HepG2 (cell line): ENCODE measurements at regions not wholly inside any gene's neighbourhood (a gene's known extent, or its start where the extent isn't known, plus 50 kb on each side); places are given as distances from the start of the nearest gene placed in this dataset.

Experiments used
- ATAC-seq: fragments of 200-7000 bp; cut with Tn5 transposase; 3 replicates; pipeline ENCODE4 v1.9.1; 2020; ENCODE audit warnings: mild to moderate bottlenecking, moderate library complexity
- BruUV-seq: library from RNA; stranded (reverse); fragments of 400-500 nt; replicated peaks from 2 replicates; lab custom pipeline; 2021; lab: Mats Ljungman, UMichigan
- CTCF ChIA-PET: fragments of 300-600 bp; formaldehyde crosslinking; extraction: SDS; loops from one replicate; lab custom pipeline; 2021; ENCODE audit warnings: low total read pairs, inconsistent platforms, low intra/inter-chr PET ratio; lab: Yijun Ruan, JAX
- POLR2A ChIA-PET: fragments of 350-600 bp; sonication (Branson Sonifier 250); formaldehyde crosslinking; loops from one replicate; lab custom pipeline; 2020; ENCODE audit warnings: antibody characterized with exemption, inconsistent platforms; lab: Yijun Ruan, JAX
- DNase-seq: peaks from one replicate; pipeline ENCODE4 v3.0.0-alpha.2; 2015; ENCODE audit warnings: low spot score
- FAIRE-seq: peaks from 3 replicates; lab custom pipeline; 2011; peaks lifted over from hg19 to GRCh38; lab: Jason Lieb, UNC
- H2AFZ ChIP-seq: one replicate; pipeline ENCODE4 v1.6.1; 2011; ENCODE audit warnings: low read length, inconsistent platforms
- H3K27ac ChIP-seq: fragments of 300-600 bp; 3 replicates; pipeline ENCODE4 v1.8.0; 2011; ENCODE audit warnings: mixed run types, mild to moderate bottlenecking, mixed read lengths, low read length, inconsistent platforms; ENCODE audit not compliant: insufficient read depth; ENCODE audit errors: extremely low read length
- H3K27me3 ChIP-seq, 2 experiments: fragments of 200-600 bp in 1 of 2; 2 replicates in 1 of 2; 3 replicates in 1 of 2; pipeline versions ENCODE4 v1.6.0 to v1.8.0; 2011; ENCODE audit warnings: low read length in 2 of 2, mild to moderate bottlenecking in 2 of 2, moderate library complexity in 2 of 2, inconsistent platforms in 1 of 2; ENCODE audit not compliant: insufficient read depth in 2 of 2, control insufficient read depth in 1 of 2
- H3K36me3 ChIP-seq, 2 experiments: fragments of 200-600 bp in 1 of 2; replicated peaks in 1 of 2; 2 replicates in 1 of 2; 3 replicates in 1 of 2; pipeline versions ENCODE4 v1.5.1 to v1.8.0; 2011; ENCODE audit warnings: low read length in 2 of 2, inconsistent platforms in 1 of 2; ENCODE audit not compliant: insufficient read depth in 2 of 2, control insufficient read depth in 1 of 2
- H3K4me1 ChIP-seq: 2 replicates; pipeline ENCODE4 v1.5.1; 2012; ENCODE audit warnings: low read length, inconsistent platforms; ENCODE audit not compliant: insufficient read depth
- H3K4me2 ChIP-seq: 2 replicates; pipeline ENCODE4 v1.6.0; 2011; ENCODE audit warnings: low read depth, low read length, inconsistent platforms
- H3K4me3 ChIP-seq, 3 experiments: fragments of 200-600 bp in 1 of 3; sonication (generic), shearing (Covaris generic) in 1 of 3; replicated peaks in 1 of 3; 2 replicates each; pipeline ENCODE4 v1.5.1; 2011 to 2016; ENCODE audit warnings: low read length in 3 of 3, inconsistent platforms in 2 of 3, low read depth in 2 of 3, mild to moderate bottlenecking in 2 of 3, control low read depth in 1 of 3, mixed read lengths in 1 of 3; ENCODE audit not compliant: insufficient read depth in 1 of 3
- H3K79me2 ChIP-seq: one replicate; pipeline ENCODE4 v1.6.1; 2011; ENCODE audit warnings: low read length, inconsistent platforms; ENCODE audit not compliant: insufficient read depth
- H3K9ac ChIP-seq: 2 replicates; pipeline ENCODE4 v1.6.0; 2011; ENCODE audit warnings: mild to moderate bottlenecking, low read depth, low read length, inconsistent platforms; ENCODE audit not compliant: insufficient read depth
- H3K9me3 ChIP-seq: 2 replicates; pipeline ENCODE4 v1.5.1; 2012; ENCODE audit warnings: mild to moderate bottlenecking, low read length
- H4K20me1 ChIP-seq: 2 replicates; pipeline ENCODE4 v1.6.0; 2011; ENCODE audit warnings: inconsistent platforms, mild to moderate bottlenecking, low read length, moderate library complexity; ENCODE audit not compliant: insufficient read depth
- BRD4 ChIP-seq: sonication (generic); formaldehyde crosslinking; IDR thresholded peaks from 2 replicates; pipeline ENCODE4 v1.4.0; 2020; ENCODE audit warnings: missing genetic modification reagents
- GMEB2 ChIP-seq: IDR thresholded peaks from 2 replicates; pipeline ENCODE4 v1.6.1; 2016; ENCODE audit warnings: missing biosample characterization, missing genetic modification reagents, low read depth
- HCFC1 ChIP-seq: fragments of 150-350 bp; IDR thresholded peaks from 2 replicates; pipeline ENCODE4 v1.6.1; 2014; ENCODE audit warnings: low read depth, low read length
- HMGXB3 ChIP-seq: sonication (generic); formaldehyde crosslinking; IDR thresholded peaks from 2 replicates; pipeline ENCODE4 v1.4.0; 2020; ENCODE audit warnings: missing genetic modification reagents, borderline replicate concordance
- MAX ChIP-seq: IDR thresholded peaks from 2 replicates; pipeline ENCODE4 v1.6.1; 2012; ENCODE audit warnings: inconsistent platforms
- NR2F6 ChIP-seq, 2 experiments: IDR thresholded peaks; 2 replicates each; pipeline ENCODE4 v1.6.1; 2016; ENCODE audit warnings: antibody characterized with exemption in 1 of 2, mild to moderate bottlenecking in 1 of 2
- TBX3 ChIP-seq: fragments of 450-650 bp; IDR thresholded peaks from 2 replicates; pipeline ENCODE4 v1.6.1; 2017; ENCODE audit warnings: antibody characterized with exemption, mild to moderate bottlenecking, inconsistent platforms, borderline replicate concordance
- TMF1 ChIP-seq: sonication (generic); formaldehyde crosslinking; IDR thresholded peaks from 2 replicates; pipeline ENCODE4 v1.8.1; 2022; ENCODE audit warnings: low read depth, missing genetic modification reagents
- ZBTB10 ChIP-seq: sonication (generic); formaldehyde crosslinking; IDR thresholded peaks from 2 replicates; pipeline ENCODE4 v1.4.0; 2020; ENCODE audit warnings: missing genetic modification reagents, borderline replicate concordance
- ZNF326 ChIP-seq: sonication (generic); formaldehyde crosslinking; IDR thresholded peaks from 2 replicates; pipeline ENCODE4 v1.4.0; 2020; ENCODE audit warnings: missing genetic modification reagents, borderline replicate concordance
- ZNF496 ChIP-seq: sonication (generic); formaldehyde crosslinking; IDR thresholded peaks from 2 replicates; pipeline ENCODE4 v1.8.1; 2023; ENCODE audit warnings: mild to moderate bottlenecking, moderate library complexity, missing genetic modification reagents; ENCODE audit not compliant: insufficient replicate concordance
- ZNF574 ChIP-seq: sonication (generic); formaldehyde crosslinking; IDR thresholded peaks from 2 replicates; pipeline ENCODE4 v1.4.0; 2020; ENCODE audit warnings: missing genetic modification reagents
- WGBS: methylation state at CpG from one replicate; pipeline ENCODE4 v1.1.6; 2017; ENCODE audit warnings: low lambda C conversion rate; 5-methylcytosine and 5-hydroxymethylcytosine counted together
- in situ Hi-C: cut with HindIII; loops from 2 replicates; pipeline ENCODE4 v1.10.0; 2017; ENCODE audit warnings: low pct_unique_long_range_greater_than_20kb; ENCODE audit not compliant: extremely low pct_ligation_motif_present
- intact Hi-C: fragments of 100-400 bp; cut with micrococcal nuclease; formaldehyde crosslinking; loops from one replicate; pipeline ENCODE4 v1.10.0; 2022; ENCODE audit not compliant: unreplicated experiment

GRCh38 chr6:155996151-155996550 is 540.5 kb upstream of the NOX3 start:
- H3K4me2 ChIP-seq: no peak overlapping the region
- H3K27ac ChIP-seq: no peak overlapping the region
- H3K9me3 ChIP-seq: no peaks in the 10 kb centered on the region
- H3K4me3 ChIP-seq: no peak overlapping the region
- ATAC-seq (no peak), DNase-seq (no peak), FAIRE-seq (no peak)
- intact Hi-C loops (no loop called here), in situ Hi-C loops (no loop called here)
- WGBS: 0% methylated on average over 1 of the region's 1 CpG
- no TSS peak for BruUV-seq
- ChIA-PET CTCF (no interaction called here), POLR2A (no interaction called here)
- no peaks in the 10 kb centered on the region for H3K79me2 ChIP-seq
- no peaks in the 10 kb centered on the region for H4K20me1 ChIP-seq
- peaks cover 0 to 16% of the 10 kb centered on the region in 2 experiments; a peak in 3 of 5 replicates for H3K27me3 ChIP-seq
- H2AFZ ChIP-seq: no peak overlapping the region
- H3K36me3 ChIP-seq: no peaks in the 10 kb centered on the region
- TF ChIP-seq MAX (no peak), ZNF496 (CRISPR knock-in tag) (no peak), ZNF326 (no peak), ZNF574 (no peak), HMGXB3 (CRISPR knock-in tag) (no peak), TBX3 (no peak), HCFC1 (no peak), ZBTB10 (no peak), NR2F6 (IDR thresholded peaks at IDR 0.05) (no peak), NR2F6 (CRISPR knock-in tag; IDR thresholded peaks at IDR 0.05) (no peak), BRD4 (CRISPR knock-in tag) (no peak), TMF1 (no peak), GMEB2 (CRISPR knock-in tag) (no peak)
- H3K9ac ChIP-seq: no peak overlapping the region
- H3K4me1 ChIP-seq: no peaks in the 10 kb centered on the region
